DND-41 (cell line): ENCODE measurements at regions not wholly inside any gene's neighbourhood (a gene's known extent, or its start where the extent isn't known, plus 50 kb on each side); places are given as distances from the start of the nearest gene placed in this dataset.
"Not testable (repeated sequence)": the region's sequence is repeated elsewhere in the genome, so short reads cannot be mapped to it uniquely, and the experiment has no call there.

ENCODE experiments used
- ATAC-seq: fragments of 200-7000 bp; cut with Tn5 transposase; 3 replicates; pipeline ENCODE4 v1.9.1; 2021; ENCODE audit warnings: low read depth; ENCODE audit not compliant: insufficient read depth
- DNase-seq: peaks from one replicate; pipeline ENCODE4 v3.0.0-alpha.2; 2020
- H2AFZ ChIP-seq: 2 replicates; pipeline ENCODE4 v1.6.0; 2012; ENCODE audit warnings: low read depth, low read length
- H3K27ac ChIP-seq: 2 replicates; pipeline ENCODE4 v1.5.1; 2012; ENCODE audit warnings: low read length, inconsistent platforms
- H3K27me3 ChIP-seq: fragments of 200-600 bp; sonication (generic); 2 replicates; pipeline ENCODE4 v1.6.0; 2012; ENCODE audit warnings: low read length, mild to moderate bottlenecking, inconsistent platforms; ENCODE audit not compliant: insufficient read depth, poor library complexity
- H3K36me3 ChIP-seq: 2 replicates; pipeline ENCODE4 v1.5.1; 2012; ENCODE audit warnings: low read length, inconsistent platforms; ENCODE audit not compliant: insufficient read depth
- H3K4me1 ChIP-seq: 2 replicates; pipeline ENCODE4 v1.5.1; 2012; ENCODE audit warnings: mild to moderate bottlenecking, low read length; ENCODE audit not compliant: insufficient read depth
- H3K4me2 ChIP-seq: 2 replicates; pipeline ENCODE4 v1.6.0; 2012; ENCODE audit warnings: mild to moderate bottlenecking, moderate library complexity, low read length, inconsistent platforms; ENCODE audit not compliant: insufficient read depth
- H3K4me3 ChIP-seq, 2 experiments: fragments of 200-600 bp in 1 of 2; shearing (Covaris generic) in 1 of 2; 2 replicates each; pipeline ENCODE4 v1.5.1; 2012 to 2016; ENCODE audit warnings: inconsistent platforms in 2 of 2, low read length in 2 of 2, mild to moderate bottlenecking in 2 of 2, low read depth in 1 of 2, moderate library complexity in 1 of 2
- H3K79me2 ChIP-seq: 2 replicates; pipeline ENCODE4 v1.6.0; 2012; ENCODE audit warnings: low read length, inconsistent platforms; ENCODE audit not compliant: insufficient read depth
- H3K9ac ChIP-seq: 2 replicates; pipeline ENCODE4 v1.6.0; 2012; ENCODE audit warnings: low read depth, mild to moderate bottlenecking, inconsistent platforms, low read length, moderate library complexity
- H3K9me3 ChIP-seq: 2 replicates; pipeline ENCODE4 v1.5.1; 2012; ENCODE audit warnings: low read length, moderate library complexity, mild to moderate bottlenecking, inconsistent platforms; ENCODE audit not compliant: insufficient read depth, severe bottlenecking
- H4K20me1 ChIP-seq: 2 replicates; pipeline ENCODE4 v1.6.0; 2012; ENCODE audit warnings: low read length; ENCODE audit not compliant: insufficient read depth
- CTCF ChIP-seq: IDR thresholded peaks from 2 replicates; pipeline ENCODE4 v1.5.1; 2012; ENCODE audit warnings: borderline replicate concordance, low read length, moderate library complexity, mild to moderate bottlenecking; ENCODE audit not compliant: poor library complexity, severe bottlenecking; ENCODE audit errors: extremely low read depth
- EZH2 ChIP-seq: IDR thresholded peaks from 3 replicates; pipeline ENCODE4 v1.6.1; 2012; ENCODE audit warnings: borderline replicate concordance, low read depth, mild to moderate bottlenecking, moderate library complexity, low read length, inconsistent platforms; ENCODE audit not compliant: severe bottlenecking

- H3K4me2 ChIP-seq: no peak overlapping the region
- no peak overlapping the region for H3K9ac ChIP-seq
- no peaks in the 10 kb centered on the region for H3K9me3 ChIP-seq
- H4K20me1 ChIP-seq: no peaks in the 10 kb centered on the region
- no peak overlapping the region for H3K27ac ChIP-seq
- no peak for ATAC-seq
- H3K4me3 ChIP-seq: no peak overlapping the region
- no peak for DNase-seq
- no peaks in the 10 kb centered on the region for H3K27me3 ChIP-seq
- H2AFZ ChIP-seq: no peak overlapping the region
- no peak for TF ChIP-seq CTCF
- no peaks in the 10 kb centered on the region for H3K79me2 ChIP-seq
- H3K4me1 ChIP-seq: no peaks in the 10 kb centered on the region
- no peaks in the 10 kb centered on the region for H3K36me3 ChIP-seq
Measured at GRCh38 chr3:165954171-165954570, 116.9 kb upstream of the BCHE start.

GRCh38 chr3:165946360-165946759 lies 109.1 kb upstream of the BCHE start:
- TF ChIP-seq CTCF: no peak
- TF ChIP-seq EZH2: no peak
- Histone ChIP-seq H3K9me3 (no peaks in the 10 kb centered on the region), H3K27ac (no peak overlapping the region), H3K4me2 (no peak overlapping the region), H2AFZ (no peak overlapping the region), H3K4me3 (no peak overlapping the region), H3K4me1 (no peaks in the 10 kb centered on the region), H3K9ac (no peak overlapping the region), H4K20me1 (no peaks in the 10 kb centered on the region), H3K79me2 (no peaks in the 10 kb centered on the region), H3K27me3 (no peaks in the 10 kb centered on the region), H3K36me3 (no peaks in the 10 kb centered on the region)
- ATAC-seq (no peak), DNase-seq (no peak)

GRCh38 chr3:165938986-165939540 lies 101.8 kb upstream of the BCHE start:
- no peak overlapping the region for H3K4me2 ChIP-seq
- H2AFZ ChIP-seq: no peak overlapping the region
- no peak overlapping the region for H3K9ac ChIP-seq
- DNase-seq (no peak), ATAC-seq (no peak)
- no peak overlapping the region for H3K27ac ChIP-seq
- H3K9me3 ChIP-seq: no peaks in the 10 kb centered on the region
- no peaks in the 10 kb centered on the region for H3K4me1 ChIP-seq
- H3K27me3 ChIP-seq: no peaks in the 10 kb centered on the region
- no peak overlapping the region for H3K4me3 ChIP-seq
- TF ChIP-seq EZH2: no peak
- TF ChIP-seq CTCF: no peak
- H4K20me1 ChIP-seq: no peaks in the 10 kb centered on the region
- H3K79me2 ChIP-seq: no peaks in the 10 kb centered on the region
- H3K36me3 ChIP-seq: no peaks in the 10 kb centered on the region

- not testable (repeated sequence) for H3K79me2 ChIP-seq, H3K36me3 ChIP-seq, H3K4me1 ChIP-seq, H3K27me3 ChIP-seq, H3K4me2 ChIP-seq, H3K9ac ChIP-seq, H3K27ac ChIP-seq, H4K20me1 ChIP-seq, DNase-seq, H3K9me3 ChIP-seq, H2AFZ ChIP-seq, H3K4me3 ChIP-seq, ATAC-seq
Measured at GRCh38 chr3:165936081-165936480, 98.9 kb upstream of the BCHE start.

GRCh38 chr3:165924301-165924791 lies 87.1 kb upstream of the BCHE start:
- H3K4me3 ChIP-seq, H3K9ac ChIP-seq, H4K20me1 ChIP-seq, H3K79me2 ChIP-seq, H3K9me3 ChIP-seq, H3K36me3 ChIP-seq, H3K27ac ChIP-seq, H2AFZ ChIP-seq, H3K27me3 ChIP-seq, H3K4me2 ChIP-seq, ATAC-seq, DNase-seq, H3K4me1 ChIP-seq: not testable (repeated sequence)
